ENCODE measurements at regions not wholly inside any gene's neighbourhood (a gene's known extent, or its start where the extent isn't known, plus 50 kb on each side); places are given as distances from the start of the nearest gene placed in this dataset.

- TF ChIP-seq CTCF (IDR thresholded peaks at IDR 0.05 in 4 of 5, conservative IDR thresholded peaks at IDR 0.05 in 1 of 5) (no peak), POLR2A (IDR thresholded peaks at IDR 0.05) (no peak)
Measured at GRCh38 chr3:70770650-70771049, 458.2 kb upstream of the MDFIC2 start.

All from gastrocnemius medialis (tissue), 4 donors.